Breast epithelium (tissue), 4 donors: ENCODE measurements at regions not wholly inside any gene's neighbourhood (a gene's known extent, or its start where the extent isn't known, plus 50 kb on each side); places are given as distances from the start of the nearest gene placed in this dataset.
A peak's percentile ranks its signal among the peaks of the same experiment; 100 is the strongest.
"Not testable (repeated sequence)": the region's sequence is repeated elsewhere in the genome, so short reads cannot be mapped to it uniquely, and the experiment has no call there.

ENCODE experiments used
- DNase-seq, 2 donors: peaks; one replicate each; pipeline ENCODE4 v3.0.0-alpha.2; 2019; ENCODE audit warnings: low spot score in 2 of 2
- H3K27ac ChIP-seq, 2 donors: fragments of 200-600 bp; sonication (generic) in 1 of 2; one replicate each; pipeline ENCODE4 v1.5.1; 2016 to 2019; ENCODE audit warnings: mild to moderate bottlenecking in 1 of 2
- H3K27me3 ChIP-seq, 2 donors: fragments of 200-600 bp; sonication (generic) in 1 of 2; one replicate each; pipeline versions ENCODE4 v1.5.1 to v1.6.0; 2017 to 2019; ENCODE audit warnings: control low read depth in 1 of 2, mild to moderate bottlenecking in 1 of 2
- H3K36me3 ChIP-seq: fragments of 200-600 bp; one replicate; pipeline ENCODE4 v1.5.1; 2019
- H3K4me1 ChIP-seq, 2 donors: fragments of 200-600 bp; sonication (generic); one replicate each; pipeline ENCODE4 v1.5.1; 2016 to 2019; ENCODE audit warnings: control low read depth in 1 of 2
- H3K4me3 ChIP-seq, 3 donors: fragments of 200-600 bp; sonication (generic); 1 replicate in 2 of 3; 2 replicates in 1 of 3; pipeline ENCODE4 v1.5.1; 2016 to 2019; ENCODE audit warnings: mild to moderate bottlenecking in 3 of 3, moderate library complexity in 2 of 3
- H3K9me3 ChIP-seq, 2 donors: fragments of 200-600 bp; sonication (generic) in 1 of 2; one replicate each; pipeline ENCODE4 v1.5.1; 2016 to 2019; ENCODE audit warnings: control low read depth in 1 of 2
- CTCF ChIP-seq, 3 donors: fragments of 450-650 bp; IDR thresholded peaks; one replicate each; pipeline ENCODE4 v1.5.1; 2016 to 2017; ENCODE audit warnings: antibody characterized with exemption in 3 of 3, mild to moderate bottlenecking in 3 of 3, moderate library complexity in 3 of 3
- POLR2A ChIP-seq: fragments of 450-650 bp; IDR thresholded peaks from one replicate; pipeline ENCODE4 v1.6.1; 2016; ENCODE audit warnings: antibody characterized with exemption, mild to moderate bottlenecking, moderate library complexity
- POLR2AphosphoS5 ChIP-seq, 3 donors: sonication (generic); formaldehyde crosslinking; IDR thresholded peaks; one replicate each; pipeline ENCODE4 v1.6.1; 2017; ENCODE audit warnings: antibody characterized with exemption in 3 of 3
- intact Hi-C: fragments of 100-400 bp; cut with DNase I; formaldehyde crosslinking; loops from one replicate; pipeline ENCODE4 v1.15.1; 2023; ENCODE audit warnings: low total_unique reads

GRCh38 chr2:38243186-38243880 is 133.7 kb downstream of the ATL2 start:
- Histone ChIP-seq H3K27me3 (no peaks in the 10 kb centered on the region), H3K4me3 (no peak overlapping the region), H3K36me3 (no peaks in the 10 kb centered on the region), H3K27ac (no peak overlapping the region), H3K4me1 (peaks cover 0 to 14% of the 10 kb centered on the region in 2 donors), H3K9me3 (no peaks in the 10 kb centered on the region)
- intact Hi-C loops: no loop called here
- DNase-seq: no peak
- TF ChIP-seq CTCF (IDR thresholded peaks at IDR 0.05) (no peak), POLR2A (no peak), POLR2AphosphoS5 (IDR thresholded peaks at IDR 0.05) (no peak)

GRCh38 chr2:38239452-38239851 is 137.6 kb downstream of the ATL2 start:
- intact Hi-C loops: no loop called here

GRCh38 chr2:38238705-38239104 is 138.4 kb downstream of the ATL2 start:
- H3K9me3 ChIP-seq, H3K27me3 ChIP-seq, intact Hi-C loops, H3K4me1 ChIP-seq, H3K36me3 ChIP-seq, DNase-seq, H3K4me3 ChIP-seq: not testable (repeated sequence)
- peak overlapping the region in 1 of 2 donors; percentile 63 for H3K27ac ChIP-seq

More at GRCh38 chr2:38239452-38239851, 137.6 kb downstream of the ATL2 start:
- peak in 1 of 2 donors; percentile 86 for DNase-seq
- Histone ChIP-seq H3K4me1 (peaks cover 0 to 7% of the 10 kb centered on the region in 2 donors), H3K4me3 (no peak overlapping the region), H3K27me3 (no peaks in the 10 kb centered on the region), H3K27ac (peak overlapping the region in 1 of 2 donors; percentile 63), H3K9me3 (no peaks in the 10 kb centered on the region), H3K36me3 (no peaks in the 10 kb centered on the region)
- TF ChIP-seq POLR2A (no peak), POLR2AphosphoS5 (IDR thresholded peaks at IDR 0.05) (peak in 2 of 3 donors; percentile 28 to 71)

- intact Hi-C loops: loop anchor here (2.0 kb wide), 1 partner anchor 33 kb away; no protein-coding TSS in a partner anchor
- H3K4me3 ChIP-seq: no peak overlapping the region
- DNase-seq: no peak
- no peaks in the 10 kb centered on the region for H3K27me3 ChIP-seq
- no peaks in the 10 kb centered on the region for H3K36me3 ChIP-seq
- H3K9me3 ChIP-seq: no peaks in the 10 kb centered on the region
- TF ChIP-seq CTCF (IDR thresholded peaks at IDR 0.05): no peak
- TF ChIP-seq POLR2A: no peak
- TF ChIP-seq POLR2AphosphoS5 (IDR thresholded peaks at IDR 0.05): no peak
- H3K27ac ChIP-seq: no peak overlapping the region
- peaks cover 0 to 7% of the 10 kb centered on the region in 2 donors for H3K4me1 ChIP-seq
Observed at GRCh38 chr2:38237311-38237710, 139.8 kb downstream of the ATL2 start.

GRCh38 chr2:38233231-38233983 is 143.7 kb downstream of the ATL2 start:
- peak overlapping the region in 1 of 2 donors; percentile 32 for H3K27ac ChIP-seq
- DNase-seq: no peak
- no peaks in the 10 kb centered on the region for H3K4me1 ChIP-seq
- H3K36me3 ChIP-seq: no peaks in the 10 kb centered on the region
- no peaks in the 10 kb centered on the region for H3K9me3 ChIP-seq
- intact Hi-C loops: no loop called here
- no peaks in the 10 kb centered on the region for H3K27me3 ChIP-seq
- no peak for TF ChIP-seq POLR2A
- H3K4me3 ChIP-seq: no peak overlapping the region

GRCh38 chr2:38232454-38232853 is 144.6 kb downstream of the ATL2 start:
- Histone ChIP-seq H3K4me3 (no peak overlapping the region), H3K9me3 (no peaks in the 10 kb centered on the region), H3K36me3 (no peaks in the 10 kb centered on the region), H3K27ac (peak overlapping the region in 1 of 2 donors; percentile 32), H3K27me3 (no peaks in the 10 kb centered on the region), H3K4me1 (no peaks in the 10 kb centered on the region)
- intact Hi-C loops: no loop called here
- no peak for TF ChIP-seq POLR2AphosphoS5 (IDR thresholded peaks at IDR 0.05)
- no peak for TF ChIP-seq CTCF (IDR thresholded peaks at IDR 0.05)
- no peak for TF ChIP-seq POLR2A
- no peak for DNase-seq
